DND-41 (cell line): ENCODE measurements at regions not wholly inside any gene's neighbourhood (a gene's known extent, or its start where the extent isn't known, plus 50 kb on each side); places are given as distances from the start of the nearest gene placed in this dataset.
A peak's percentile ranks its signal among the peaks of the same experiment; 100 is the strongest.

Experiments
- ATAC-seq: fragments of 200-7000 bp; cut with Tn5 transposase; 3 replicates; pipeline ENCODE4 v1.9.1; 2021; ENCODE audit warnings: low read depth; ENCODE audit not compliant: insufficient read depth
- DNase-seq: peaks from one replicate; pipeline ENCODE4 v3.0.0-alpha.2; 2020
- H2AFZ ChIP-seq: 2 replicates; pipeline ENCODE4 v1.6.0; 2012; ENCODE audit warnings: low read depth, low read length
- H3K27ac ChIP-seq: 2 replicates; pipeline ENCODE4 v1.5.1; 2012; ENCODE audit warnings: low read length, inconsistent platforms
- H3K27me3 ChIP-seq: fragments of 200-600 bp; sonication (generic); 2 replicates; pipeline ENCODE4 v1.6.0; 2012; ENCODE audit warnings: low read length, mild to moderate bottlenecking, inconsistent platforms; ENCODE audit not compliant: insufficient read depth, poor library complexity
- H3K36me3 ChIP-seq: 2 replicates; pipeline ENCODE4 v1.5.1; 2012; ENCODE audit warnings: low read length, inconsistent platforms; ENCODE audit not compliant: insufficient read depth
- H3K4me1 ChIP-seq: 2 replicates; pipeline ENCODE4 v1.5.1; 2012; ENCODE audit warnings: mild to moderate bottlenecking, low read length; ENCODE audit not compliant: insufficient read depth
- H3K4me2 ChIP-seq: 2 replicates; pipeline ENCODE4 v1.6.0; 2012; ENCODE audit warnings: mild to moderate bottlenecking, moderate library complexity, low read length, inconsistent platforms; ENCODE audit not compliant: insufficient read depth
- H3K4me3 ChIP-seq, 2 experiments: fragments of 200-600 bp in 1 of 2; shearing (Covaris generic) in 1 of 2; 2 replicates each; pipeline ENCODE4 v1.5.1; 2012 to 2016; ENCODE audit warnings: inconsistent platforms in 2 of 2, low read length in 2 of 2, mild to moderate bottlenecking in 2 of 2, low read depth in 1 of 2, moderate library complexity in 1 of 2
- H3K79me2 ChIP-seq: 2 replicates; pipeline ENCODE4 v1.6.0; 2012; ENCODE audit warnings: low read length, inconsistent platforms; ENCODE audit not compliant: insufficient read depth
- H3K9ac ChIP-seq: 2 replicates; pipeline ENCODE4 v1.6.0; 2012; ENCODE audit warnings: low read depth, mild to moderate bottlenecking, inconsistent platforms, low read length, moderate library complexity
- H3K9me3 ChIP-seq: 2 replicates; pipeline ENCODE4 v1.5.1; 2012; ENCODE audit warnings: low read length, moderate library complexity, mild to moderate bottlenecking, inconsistent platforms; ENCODE audit not compliant: insufficient read depth, severe bottlenecking
- H4K20me1 ChIP-seq: 2 replicates; pipeline ENCODE4 v1.6.0; 2012; ENCODE audit warnings: low read length; ENCODE audit not compliant: insufficient read depth
- CTCF ChIP-seq: IDR thresholded peaks from 2 replicates; pipeline ENCODE4 v1.5.1; 2012; ENCODE audit warnings: borderline replicate concordance, low read length, moderate library complexity, mild to moderate bottlenecking; ENCODE audit not compliant: poor library complexity, severe bottlenecking; ENCODE audit errors: extremely low read depth
- EZH2 ChIP-seq: IDR thresholded peaks from 3 replicates; pipeline ENCODE4 v1.6.1; 2012; ENCODE audit warnings: borderline replicate concordance, low read depth, mild to moderate bottlenecking, moderate library complexity, low read length, inconsistent platforms; ENCODE audit not compliant: severe bottlenecking

- Histone ChIP-seq H3K79me2 (no peaks in the 10 kb centered on the region), H3K4me2 (no peak overlapping the region), H2AFZ (no peak overlapping the region), H3K9me3 (no peaks in the 10 kb centered on the region), H3K4me1 (no peaks in the 10 kb centered on the region), H3K4me3 (no peak overlapping the region), H3K27me3 (no peaks in the 10 kb centered on the region), H3K9ac (no peak overlapping the region), H4K20me1 (no peaks in the 10 kb centered on the region), H3K27ac (no peak overlapping the region), H3K36me3 (no peaks in the 10 kb centered on the region)
- TF ChIP-seq EZH2: no peak
- no peak for TF ChIP-seq CTCF
- no peak for DNase-seq
- ATAC-seq: peak; percentile 54; the same call in 1 of the 3 replicates
These were observed 364.0 kb downstream of the OLFM3 start for GRCh38 chr1:101632548-101633272.

- Histone ChIP-seq H3K4me1 (no peaks in the 10 kb centered on the region), H3K36me3 (no peaks in the 10 kb centered on the region), H3K4me3 (no peak overlapping the region), H3K4me2 (no peak overlapping the region), H3K9ac (no peak overlapping the region), H3K9me3 (no peaks in the 10 kb centered on the region), H2AFZ (no peak overlapping the region), H3K27me3 (no peaks in the 10 kb centered on the region), H4K20me1 (no peaks in the 10 kb centered on the region), H3K27ac (no peak overlapping the region), H3K79me2 (no peaks in the 10 kb centered on the region)
- ATAC-seq (no peak), DNase-seq (no peak)
- TF ChIP-seq EZH2: no peak
- TF ChIP-seq CTCF: no peak
These were observed 350.9 kb downstream of the OLFM3 start for GRCh38 chr1:101645810-101646209.

GRCh38 chr1:101652484-101652883 lies 344.2 kb downstream of the OLFM3 start:
- Histone ChIP-seq H3K4me2 (no peak overlapping the region), H3K9me3 (peaks cover 20% of the 10 kb centered on the region), H3K4me3 (no peak overlapping the region), H4K20me1 (no peaks in the 10 kb centered on the region), H3K27me3 (no peaks in the 10 kb centered on the region), H2AFZ (no peak overlapping the region), H3K4me1 (no peaks in the 10 kb centered on the region), H3K79me2 (no peaks in the 10 kb centered on the region), H3K36me3 (no peaks in the 10 kb centered on the region), H3K27ac (no peak overlapping the region), H3K9ac (no peak overlapping the region)
- TF ChIP-seq CTCF: no peak
- TF ChIP-seq EZH2: no peak
- no peak for ATAC-seq
- DNase-seq: no peak

- H3K9me3 ChIP-seq: peaks cover 20% of the 10 kb centered on the region
- no peak overlapping the region for H3K9ac ChIP-seq
- ATAC-seq (no peak), DNase-seq (no peak)
- H3K4me3 ChIP-seq: no peak overlapping the region
- no peaks in the 10 kb centered on the region for H3K4me1 ChIP-seq
- no peaks in the 10 kb centered on the region for H4K20me1 ChIP-seq
- no peaks in the 10 kb centered on the region for H3K36me3 ChIP-seq
- H2AFZ ChIP-seq: no peak overlapping the region
- no peaks in the 10 kb centered on the region for H3K79me2 ChIP-seq
- TF ChIP-seq EZH2 (no peak), CTCF (peak; percentile 37)
- no peak overlapping the region for H3K4me2 ChIP-seq
- no peak overlapping the region for H3K27ac ChIP-seq
- no peaks in the 10 kb centered on the region for H3K27me3 ChIP-seq
These were observed 343.2 kb downstream of the OLFM3 start for GRCh38 chr1:101653482-101653946.
